Mesenchymal stem cell (in vitro differentiated cells and primary cell): ENCODE measurements at regions not wholly inside any gene's neighbourhood (a gene's known extent, or its start where the extent isn't known, plus 50 kb on each side); places are given as distances from the start of the nearest gene placed in this dataset.

Source experiments
- DNase-seq: peaks from one replicate; pipeline ENCODE4 v3.0.0-alpha.2; 2013
- H2AFZ ChIP-seq: one replicate; pipeline ENCODE4 v1.6.1; 2013; ENCODE audit warnings: low read depth, mild to moderate bottlenecking, control low read depth, inconsistent platforms, low read length, moderate library complexity
- H2AK5ac ChIP-seq: 2 replicates; pipeline ENCODE4 v1.6.1; 2013; ENCODE audit warnings: low read length, moderate library complexity, mild to moderate bottlenecking, inconsistent platforms; ENCODE audit not compliant: severe bottlenecking
- H2BK120ac ChIP-seq: one replicate; pipeline ENCODE4 v1.6.1; 2013; ENCODE audit warnings: low read depth, mild to moderate bottlenecking, inconsistent platforms, low read length, moderate library complexity
- H2BK12ac ChIP-seq, 2 experiments: one replicate each; pipeline ENCODE4 v1.6.1; 2013; ENCODE audit warnings: inconsistent platforms in 2 of 2, low read length in 2 of 2, mild to moderate bottlenecking in 2 of 2, moderate library complexity in 2 of 2, control low read depth in 1 of 2
- H2BK15ac ChIP-seq: one replicate; pipeline ENCODE4 v1.6.1; 2013; ENCODE audit warnings: mild to moderate bottlenecking, low read depth, inconsistent platforms; ENCODE audit not compliant: poor library complexity, severe bottlenecking
- H2BK5ac ChIP-seq: 2 replicates; pipeline ENCODE4 v1.6.1; 2013; ENCODE audit warnings: low read depth, mild to moderate bottlenecking, low read length, control low read depth, inconsistent platforms; ENCODE audit not compliant: poor library complexity, severe bottlenecking
- H3K14ac ChIP-seq, 2 experiments: one replicate each; pipeline ENCODE4 v1.6.1; 2013; ENCODE audit warnings: inconsistent platforms in 2 of 2, low read length in 2 of 2, control low read depth in 1 of 2, mild to moderate bottlenecking in 1 of 2, moderate library complexity in 1 of 2
- H3K18ac ChIP-seq, 2 experiments: one replicate each; pipeline ENCODE4 v1.6.1; 2013; ENCODE audit warnings: inconsistent platforms in 2 of 2, low read length in 2 of 2, control low read depth in 1 of 2, low read depth in 1 of 2, mild to moderate bottlenecking in 1 of 2
- H3K23ac ChIP-seq, 2 experiments: one replicate each; pipeline ENCODE4 v1.6.1; 2013; ENCODE audit warnings: inconsistent platforms in 2 of 2, low read length in 2 of 2, mild to moderate bottlenecking in 2 of 2, moderate library complexity in 2 of 2, control low read depth in 1 of 2
- H3K27ac ChIP-seq: 2 replicates; pipeline ENCODE4 v1.5.1; 2013; ENCODE audit warnings: mild to moderate bottlenecking, moderate library complexity, low read length, control low read depth, inconsistent platforms; ENCODE audit not compliant: poor library complexity, severe bottlenecking
- H3K27me3 ChIP-seq, 2 experiments: 2 replicates each; pipeline versions ENCODE4 v1.6.1 to v1.7.0; 2013; ENCODE audit warnings: low read length in 2 of 2, mild to moderate bottlenecking in 2 of 2, moderate library complexity in 2 of 2, control low read depth in 1 of 2, inconsistent platforms in 1 of 2; ENCODE audit not compliant: control insufficient read depth in 1 of 2, insufficient read depth in 1 of 2
- H3K36me3 ChIP-seq, 2 experiments: 2 replicates each; pipeline versions ENCODE4 v1.6.1 to v1.7.0; 2013; ENCODE audit warnings: low read length in 2 of 2, control low read depth in 1 of 2, inconsistent platforms in 1 of 2, low read depth in 1 of 2, mild to moderate bottlenecking in 1 of 2; ENCODE audit not compliant: insufficient read depth in 2 of 2, control insufficient read depth in 1 of 2
- H3K4ac ChIP-seq, 2 experiments: one replicate each; pipeline ENCODE4 v1.6.1; 2013; ENCODE audit warnings: inconsistent platforms in 2 of 2, low read length in 2 of 2, mild to moderate bottlenecking in 2 of 2, moderate library complexity in 2 of 2, control low read depth in 1 of 2, low read depth in 1 of 2
- H3K4me1 ChIP-seq: 2 replicates; pipeline ENCODE4 v1.6.1; 2013; ENCODE audit warnings: low read depth, low read length, control low read depth; ENCODE audit not compliant: control insufficient read depth, insufficient read depth
- H3K4me2 ChIP-seq: 2 replicates; pipeline ENCODE4 v1.6.1; 2013; ENCODE audit warnings: low read length, mild to moderate bottlenecking, inconsistent platforms; ENCODE audit not compliant: poor library complexity, severe bottlenecking
- H3K4me3 ChIP-seq, 2 experiments: 2 replicates each; pipeline versions ENCODE4 v1.5.1 to v1.7.0; 2013; ENCODE audit warnings: low read length in 2 of 2, mild to moderate bottlenecking in 2 of 2, control low read depth in 1 of 2, low read depth in 1 of 2; ENCODE audit not compliant: insufficient read depth in 1 of 2
- H3K79me1 ChIP-seq: replicated peaks from 2 replicates; pipeline ENCODE4 v1.6.1; 2013; ENCODE audit warnings: mild to moderate bottlenecking, control low read depth, low read length, inconsistent platforms; ENCODE audit not compliant: poor library complexity, severe bottlenecking
- H3K9ac ChIP-seq: 2 replicates; pipeline ENCODE4 v1.7.0; 2013; ENCODE audit warnings: mild to moderate bottlenecking, low read length, moderate library complexity
- H3K9me3 ChIP-seq: 2 replicates; pipeline ENCODE4 v1.7.0; 2013; ENCODE audit warnings: mild to moderate bottlenecking, low read length; ENCODE audit not compliant: control insufficient read depth
- H4K8ac ChIP-seq: one replicate; pipeline ENCODE4 v1.6.1; 2013; ENCODE audit warnings: inconsistent platforms, mild to moderate bottlenecking, low read length, moderate library complexity
- H4K91ac ChIP-seq: one replicate; pipeline ENCODE4 v1.6.1; 2013; ENCODE audit warnings: mild to moderate bottlenecking, low read length, inconsistent platforms
- WGBS: methylation state at CpG from one replicate; pipeline ENCODE4 v1.1.7; 2013; ENCODE audit warnings: mixed read lengths; 5-methylcytosine and 5-hydroxymethylcytosine counted together

DNA sequence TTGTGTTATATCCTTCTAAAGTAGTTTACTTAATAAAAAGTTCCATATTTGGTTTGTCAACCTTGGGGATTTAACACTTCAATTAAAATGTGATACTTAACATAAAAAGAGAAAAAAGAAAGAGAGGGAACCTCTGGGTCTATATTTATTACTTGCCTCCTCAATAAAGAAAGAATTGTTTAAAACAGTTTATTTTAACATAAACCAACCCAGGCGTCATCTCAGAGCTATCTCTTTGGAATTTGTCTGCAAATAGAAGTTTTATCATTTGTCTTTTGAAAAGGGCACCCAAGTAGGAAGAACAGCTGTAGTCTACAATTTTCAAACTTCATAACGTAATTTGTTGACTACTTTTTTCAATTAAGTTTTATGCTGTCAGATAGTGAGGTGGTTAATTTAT, 364.1 kb downstream of the KCNJ2 start:
- Histone ChIP-seq H3K18ac (no peak overlapping the region), H3K4ac (no peak overlapping the region), H3K4me1 (peaks cover 2% of the 10 kb centered on the region), H2AK5ac (no peak overlapping the region), H3K4me3 (no peak overlapping the region), H2AFZ (no peak overlapping the region), H3K27ac (no peak overlapping the region), H2BK5ac (no peak overlapping the region), H4K91ac (no peak overlapping the region), H3K9me3 (no peaks in the 10 kb centered on the region), H3K9ac (no peak overlapping the region), H4K8ac (no peak overlapping the region), H2BK15ac (no peak overlapping the region), H3K23ac (no peak overlapping the region), H3K14ac (no peak overlapping the region), H2BK120ac (no peak overlapping the region), H3K27me3 (no peaks in the 10 kb centered on the region), H3K36me3 (no peaks in the 10 kb centered on the region), H3K79me1 (no peaks in the 10 kb centered on the region), H2BK12ac (no peak overlapping the region), H3K4me2 (no peak overlapping the region)
- WGBS, result no CpG with 5 or more reads among the region's 2 CpGs
- no peak for DNase-seq

DNA sequence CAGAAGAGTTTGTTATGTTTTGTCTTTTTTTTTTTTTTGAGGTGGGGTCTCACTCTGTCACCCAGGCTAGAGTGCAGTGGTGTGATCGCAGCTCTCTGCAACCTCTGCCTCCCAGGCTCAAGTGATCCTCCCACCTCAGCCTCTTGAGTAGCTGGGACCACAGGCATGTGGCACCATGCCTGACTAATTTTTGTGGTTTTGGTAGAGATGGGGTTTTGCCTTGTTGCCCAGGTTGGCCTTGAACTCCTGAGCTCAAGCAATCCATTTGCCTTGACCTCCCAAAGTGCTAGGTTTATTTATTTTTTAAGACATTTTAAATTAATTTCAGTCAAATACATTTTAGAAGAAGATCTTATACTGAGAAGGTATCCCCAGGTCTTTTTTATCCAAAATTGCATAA, 366.7 kb downstream of the KCNJ2 start:
- Histone ChIP-seq H3K4ac (no peak overlapping the region), H3K9ac (no peak overlapping the region), H3K23ac (no peak overlapping the region), H3K18ac (no peak overlapping the region), H2AFZ (no peak overlapping the region), H3K14ac (no peak overlapping the region), H2BK12ac (no peak overlapping the region), H4K8ac (no peak overlapping the region), H3K79me1 (no peaks in the 10 kb centered on the region), H2AK5ac (no peak overlapping the region), H4K91ac (no peak overlapping the region), H2BK120ac (no peak overlapping the region), H3K4me1 (peaks cover 2% of the 10 kb centered on the region), H3K9me3 (no peaks in the 10 kb centered on the region), H3K27ac (no peak overlapping the region), H3K27me3 (no peaks in the 10 kb centered on the region), H2BK15ac (no peak overlapping the region), H3K36me3 (no peaks in the 10 kb centered on the region), H3K4me2 (no peak overlapping the region), H3K4me3 (no peak overlapping the region), H2BK5ac (no peak overlapping the region)
- DNase-seq, result peak; percentile 19
- no CpG with 5 or more reads among the region's 1 CpG for WGBS

DNA sequence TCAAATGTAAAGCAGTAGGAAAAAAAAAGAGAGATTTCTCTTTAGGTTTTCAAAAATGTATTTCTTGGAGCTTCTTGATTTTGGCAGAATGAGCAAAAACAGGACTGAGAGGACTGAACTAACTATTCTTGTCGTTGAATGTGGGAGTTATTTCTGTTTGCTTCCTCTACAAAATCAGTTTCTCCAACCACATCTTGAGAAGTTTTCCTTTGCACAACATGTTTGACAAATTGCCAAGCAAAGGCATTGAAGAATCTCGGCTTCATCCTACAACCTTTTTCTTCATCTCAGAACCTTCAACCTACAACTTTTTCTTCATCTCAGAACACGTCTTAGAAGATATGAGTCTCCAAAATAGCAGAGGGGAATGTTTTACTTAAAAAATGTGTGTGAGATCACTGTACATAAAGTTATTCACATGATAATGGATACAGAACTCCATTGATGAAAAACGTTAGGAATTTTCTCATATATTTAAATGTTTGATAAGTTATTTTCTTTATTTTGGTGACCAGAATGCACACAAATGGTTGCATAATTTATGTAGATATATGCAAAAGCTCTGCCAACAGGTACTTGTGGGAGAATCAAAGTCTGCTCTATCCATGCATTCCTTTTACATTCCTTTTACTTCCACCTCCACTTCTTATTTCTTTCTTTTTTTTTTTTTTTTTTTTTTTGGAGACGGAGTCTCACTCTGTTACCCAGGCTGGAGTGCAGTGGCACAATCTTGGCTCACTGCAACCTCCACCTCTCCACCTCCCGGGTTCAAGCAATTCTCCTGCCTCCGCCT, 370.0 kb downstream of the KCNJ2 start:
- H3K9me3 ChIP-seq, result no peaks in the 10 kb centered on the region
- H3K27me3 ChIP-seq, result no peaks in the 10 kb centered on the region
- H3K4me1 ChIP-seq, result peaks cover 2% of the 10 kb centered on the region
- no peak overlapping the region for H2BK12ac ChIP-seq
- no peak overlapping the region for H3K4me3 ChIP-seq
- H2AK5ac ChIP-seq, result no peak overlapping the region
- 85% methylated on average over 4 of the region's 7 CpGs for WGBS
- no peak overlapping the region for H2BK15ac ChIP-seq
- H2AFZ ChIP-seq, result no peak overlapping the region
- no peak overlapping the region for H2BK5ac ChIP-seq
- no peak overlapping the region for H2BK120ac ChIP-seq
- H3K18ac ChIP-seq, result no peak overlapping the region
- H3K4me2 ChIP-seq, result no peak overlapping the region
- no peak overlapping the region for H4K8ac ChIP-seq
- H3K36me3 ChIP-seq, result no peaks in the 10 kb centered on the region
- no peak for DNase-seq
- no peak overlapping the region for H3K9ac ChIP-seq
- H3K4ac ChIP-seq, result no peak overlapping the region
- no peak overlapping the region for H4K91ac ChIP-seq
- H3K14ac ChIP-seq, result no peak overlapping the region
- no peak overlapping the region for H3K27ac ChIP-seq
- H3K79me1 ChIP-seq, result no peaks in the 10 kb centered on the region
- no peak overlapping the region for H3K23ac ChIP-seq

DNA sequence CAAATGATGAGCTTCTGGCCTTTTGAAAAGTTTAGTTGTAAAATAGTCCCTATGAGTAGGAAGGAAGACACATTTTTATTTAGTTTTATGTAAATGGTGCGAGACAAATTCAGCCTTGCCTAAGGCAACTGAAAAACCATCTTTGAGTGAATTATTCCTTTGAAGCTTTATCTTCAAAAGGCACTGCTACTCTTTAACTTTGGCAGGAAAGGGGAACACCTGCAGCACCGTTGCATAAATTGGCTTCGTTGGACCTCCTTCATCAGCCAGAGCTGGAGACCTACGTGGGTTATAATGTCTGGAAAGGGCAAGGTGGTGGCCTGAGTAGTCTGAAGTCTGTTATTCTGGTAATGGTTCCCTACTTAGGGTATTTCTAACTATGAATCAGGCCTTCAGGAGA, 373.5 kb downstream of the KCNJ2 start:
- no peak overlapping the region for H3K27ac ChIP-seq
- no peak overlapping the region for H2BK120ac ChIP-seq
- no peak for DNase-seq
- no peak overlapping the region for H4K8ac ChIP-seq
- no peaks in the 10 kb centered on the region for H3K79me1 ChIP-seq
- no peaks in the 10 kb centered on the region for H3K4me1 ChIP-seq
- H3K14ac ChIP-seq, result no peak overlapping the region
- no peak overlapping the region for H3K4me2 ChIP-seq
- no peak overlapping the region for H2BK15ac ChIP-seq
- WGBS, result 87% methylated on average over 4 of the region's 4 CpGs
- no peaks in the 10 kb centered on the region for H3K9me3 ChIP-seq
- no peak overlapping the region for H3K18ac ChIP-seq
- H3K27me3 ChIP-seq, result no peaks in the 10 kb centered on the region
- no peak overlapping the region for H3K4ac ChIP-seq
- no peak overlapping the region for H3K23ac ChIP-seq
- no peak overlapping the region for H2AK5ac ChIP-seq
- H3K4me3 ChIP-seq, result no peak overlapping the region
- no peak overlapping the region for H2AFZ ChIP-seq
- H3K36me3 ChIP-seq, result no peaks in the 10 kb centered on the region
- H3K9ac ChIP-seq, result no peak overlapping the region
- H2BK5ac ChIP-seq, result no peak overlapping the region
- no peak overlapping the region for H4K91ac ChIP-seq
- H2BK12ac ChIP-seq, result no peak overlapping the region
